OCI-LY3 (cell line): ENCODE measurements at regions not wholly inside any gene's neighbourhood (a gene's known extent, or its start where the extent isn't known, plus 50 kb on each side); places are given as distances from the start of the nearest gene placed in this dataset.
"Not testable (repeated sequence)": the region's sequence is repeated elsewhere in the genome, so short reads cannot be mapped to it uniquely, and the experiment has no call there.

Experiments used
- H2AFZ ChIP-seq: fragments of 200-600, 300-600 bp; shearing (Covaris generic); 2 replicates; pipeline ENCODE4 v1.6.0; 2014; ENCODE audit warnings: antibody characterized with exemption, low read depth, low read length
- H3K27ac ChIP-seq: fragments of 200-600, 300-600 bp; sonication (generic); 2 replicates; pipeline ENCODE4 v1.5.1; 2014; ENCODE audit warnings: mild to moderate bottlenecking, low read length, moderate library complexity, mixed read lengths
- H3K27me3 ChIP-seq: fragments of 200-600, 300-600 bp; sonication (generic); 2 replicates; pipeline ENCODE4 v1.6.1; 2014; ENCODE audit warnings: low read depth, low read length, mixed read lengths
- H3K36me3 ChIP-seq: fragments of 200-600, 300-600 bp; sonication (generic); replicated peaks from 2 replicates; pipeline ENCODE3; 2014; ENCODE audit warnings: low read depth, low read length, mixed read lengths
- H3K4me1 ChIP-seq: fragments of 300-600, 200-600 bp; sonication (generic); 2 replicates; pipeline ENCODE4 v1.6.1; 2014; ENCODE audit warnings: low read length, mixed read lengths
- H3K4me2 ChIP-seq: fragments of 200-600, 300-600 bp; sonication (generic); 2 replicates; pipeline ENCODE4 v1.6.1; 2014; ENCODE audit warnings: low read length, mixed read lengths
- H3K4me3 ChIP-seq: fragments of 300-600, 200-600 bp; sonication (generic); 2 replicates; pipeline ENCODE4 v1.5.1; 2014; ENCODE audit warnings: antibody characterized with exemption, mild to moderate bottlenecking, low read length, moderate library complexity
- H3K79me2 ChIP-seq: fragments of 300-600, 200-600 bp; shearing (Covaris generic); 2 replicates; pipeline ENCODE4 v1.6.1; 2014; ENCODE audit warnings: mild to moderate bottlenecking, low read length, mixed read lengths
- H3K9ac ChIP-seq: fragments of 300-600, 200-600 bp; shearing (Covaris generic); 2 replicates; pipeline ENCODE4 v1.6.0; 2014; ENCODE audit warnings: mild to moderate bottlenecking, low read length, moderate library complexity
- H3K9me3 ChIP-seq: fragments of 200-600, 300-600 bp; shearing (Covaris generic); 2 replicates; pipeline ENCODE4 v1.6.1; 2014; ENCODE audit warnings: low read length, mixed read lengths; ENCODE audit not compliant: insufficient read depth
- H4K20me1 ChIP-seq: fragments of 200-600, 300-600 bp; sonication (generic); 2 replicates; pipeline ENCODE4 v1.6.1; 2016; ENCODE audit warnings: low read length, mixed read lengths; ENCODE audit not compliant: insufficient read depth
- EZH2phosphoT487 ChIP-seq: fragments of 200-600 bp; shearing (Covaris generic); IDR thresholded peaks from 2 replicates; pipeline ENCODE4 v1.6.1; 2018; ENCODE audit warnings: antibody characterized with exemption, mixed run types, low read depth
- TF ChIP-seq, protein P1 (sequence below): fragments of 200-600, 300-600 bp; sonication (generic); IDR thresholded peaks from 2 replicates; pipeline ENCODE4 v1.5.1; 2014; ENCODE audit warnings: antibody characterized with exemption, low read length, low read depth

DNA sequence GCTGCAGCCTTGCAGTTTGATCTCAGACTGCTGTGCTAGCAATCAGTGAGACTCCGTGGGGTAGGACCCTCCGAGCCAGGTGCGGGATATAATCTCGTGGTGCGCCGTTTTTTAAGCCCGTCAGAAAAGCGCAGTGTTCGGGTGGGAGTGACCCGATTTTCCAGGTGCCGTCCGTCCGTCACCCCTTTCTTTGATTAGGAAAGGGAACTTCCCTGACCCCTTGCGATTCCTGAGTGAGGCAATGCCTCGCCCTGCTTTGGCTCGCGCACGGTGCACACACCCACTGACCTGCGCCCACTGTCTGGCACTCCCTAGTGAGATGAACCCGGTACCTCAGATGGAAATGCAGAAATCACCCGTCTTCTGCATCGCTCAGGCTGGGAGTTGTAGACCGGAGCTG is 203.2 kb downstream of the SNCAIP start:
- H3K27me3 ChIP-seq, H3K9me3 ChIP-seq, H4K20me1 ChIP-seq, H3K4me1 ChIP-seq, H3K79me2 ChIP-seq, H3K4me2 ChIP-seq, H3K9ac ChIP-seq, H2AFZ ChIP-seq, H3K27ac ChIP-seq, H3K36me3 ChIP-seq, H3K4me3 ChIP-seq: not testable (repeated sequence)

DNA sequence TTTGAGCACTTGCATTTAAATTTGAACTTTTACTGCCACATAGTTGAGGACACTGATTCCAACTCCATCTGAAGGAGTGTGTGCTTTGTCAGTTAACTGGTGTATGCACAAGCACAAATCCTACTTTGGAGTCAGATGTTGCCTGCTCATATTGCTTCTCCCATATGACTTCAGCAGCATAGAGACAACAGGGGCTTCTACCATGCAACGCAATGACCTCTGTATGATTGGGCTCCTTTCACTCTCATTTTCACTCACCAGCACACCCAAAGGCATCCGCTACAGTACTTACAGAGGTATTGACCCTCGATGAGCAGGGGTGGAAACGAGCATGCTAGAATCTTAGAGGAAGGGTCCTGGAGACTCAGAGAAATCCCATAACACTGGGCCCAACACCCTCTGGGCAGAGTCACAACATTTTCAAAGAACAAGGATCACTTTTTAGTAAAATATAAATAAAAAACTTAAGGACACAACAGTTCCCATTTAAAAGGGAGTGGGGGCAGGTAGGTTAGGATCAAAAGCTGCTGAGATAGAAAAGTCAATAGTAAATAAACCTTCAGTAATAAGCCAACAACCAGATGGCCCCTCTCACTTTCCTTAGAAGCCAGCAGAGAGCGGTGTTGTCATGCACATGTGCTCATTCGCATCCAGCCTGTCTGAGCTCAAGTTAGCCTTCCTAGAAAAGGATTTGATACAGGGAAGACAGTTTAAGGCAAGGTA is 203.8 kb downstream of the SNCAIP start:
- Histone ChIP-seq H3K9me3 (no peaks in the 10 kb centered on the region), H2AFZ (no peak overlapping the region), H4K20me1 (no peaks in the 10 kb centered on the region), H3K27ac (no peak overlapping the region), H3K27me3 (no peaks in the 10 kb centered on the region), H3K36me3 (no peaks in the 10 kb centered on the region), H3K4me1 (no peaks in the 10 kb centered on the region), H3K4me3 (no peak overlapping the region), H3K9ac (no peak overlapping the region), H3K79me2 (no peaks in the 10 kb centered on the region), H3K4me2 (no peak overlapping the region)
- TF ChIP-seq EZH2phosphoT487, result no peak
- TF ChIP-seq, protein P1, sequence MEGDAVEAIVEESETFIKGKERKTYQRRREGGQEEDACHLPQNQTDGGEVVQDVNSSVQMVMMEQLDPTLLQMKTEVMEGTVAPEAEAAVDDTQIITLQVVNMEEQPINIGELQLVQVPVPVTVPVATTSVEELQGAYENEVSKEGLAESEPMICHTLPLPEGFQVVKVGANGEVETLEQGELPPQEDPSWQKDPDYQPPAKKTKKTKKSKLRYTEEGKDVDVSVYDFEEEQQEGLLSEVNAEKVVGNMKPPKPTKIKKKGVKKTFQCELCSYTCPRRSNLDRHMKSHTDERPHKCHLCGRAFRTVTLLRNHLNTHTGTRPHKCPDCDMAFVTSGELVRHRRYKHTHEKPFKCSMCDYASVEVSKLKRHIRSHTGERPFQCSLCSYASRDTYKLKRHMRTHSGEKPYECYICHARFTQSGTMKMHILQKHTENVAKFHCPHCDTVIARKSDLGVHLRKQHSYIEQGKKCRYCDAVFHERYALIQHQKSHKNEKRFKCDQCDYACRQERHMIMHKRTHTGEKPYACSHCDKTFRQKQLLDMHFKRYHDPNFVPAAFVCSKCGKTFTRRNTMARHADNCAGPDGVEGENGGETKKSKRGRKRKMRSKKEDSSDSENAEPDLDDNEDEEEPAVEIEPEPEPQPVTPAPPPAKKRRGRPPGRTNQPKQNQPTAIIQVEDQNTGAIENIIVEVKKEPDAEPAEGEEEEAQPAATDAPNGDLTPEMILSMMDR, result peak; percentile 79

DNA sequence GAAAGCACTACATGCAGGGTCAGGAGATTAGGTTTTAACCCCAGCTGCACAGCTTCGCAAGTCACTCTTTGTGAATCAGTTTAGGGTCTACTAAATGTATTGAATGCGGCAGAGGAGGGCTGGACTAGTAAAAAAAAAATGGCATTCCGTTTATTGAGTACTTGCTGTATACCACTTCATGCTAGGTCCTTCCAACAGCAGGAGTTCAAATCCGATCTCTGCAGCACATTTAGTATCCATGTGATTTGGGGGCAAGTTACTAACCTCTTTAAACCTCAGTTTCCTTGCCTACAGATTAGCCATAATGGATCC is 204.4 kb downstream of the SNCAIP start:
- no peaks in the 10 kb centered on the region for H3K79me2 ChIP-seq
- no peak overlapping the region for H3K4me3 ChIP-seq
- H3K4me1 ChIP-seq, result no peaks in the 10 kb centered on the region
- H4K20me1 ChIP-seq, result no peaks in the 10 kb centered on the region
- H2AFZ ChIP-seq, result no peak overlapping the region
- H3K27ac ChIP-seq, result no peak overlapping the region
- no peaks in the 10 kb centered on the region for H3K36me3 ChIP-seq
- TF ChIP-seq, protein P1, result no peak
- no peak for TF ChIP-seq EZH2phosphoT487
- no peaks in the 10 kb centered on the region for H3K27me3 ChIP-seq
- no peak overlapping the region for H3K9ac ChIP-seq
- H3K9me3 ChIP-seq, result no peaks in the 10 kb centered on the region
- no peak overlapping the region for H3K4me2 ChIP-seq

DNA sequence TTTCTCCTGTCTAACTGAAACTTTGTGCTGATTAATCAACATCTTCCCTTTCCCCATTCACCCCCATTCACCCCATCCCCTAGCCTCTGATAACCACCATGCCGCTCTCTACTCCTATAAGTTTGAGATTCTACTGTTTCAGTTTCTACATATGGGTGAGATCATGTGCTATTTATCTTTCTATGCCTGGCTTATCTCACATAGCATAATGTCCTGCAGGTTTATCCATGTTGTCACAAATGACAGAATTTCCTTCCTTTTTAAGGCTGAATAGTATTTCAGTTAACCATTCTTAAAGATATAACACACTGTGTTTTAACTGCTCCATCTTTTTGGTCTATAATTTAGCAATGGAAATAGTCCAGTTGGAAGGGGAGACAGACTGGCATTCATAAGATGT is 205.1 kb downstream of the SNCAIP start:
- TF ChIP-seq, protein P1, result no peak
- no peak for TF ChIP-seq EZH2phosphoT487
- Histone ChIP-seq H2AFZ (no peak overlapping the region), H4K20me1 (no peaks in the 10 kb centered on the region), H3K9me3 (no peaks in the 10 kb centered on the region), H3K36me3 (no peaks in the 10 kb centered on the region), H3K9ac (no peak overlapping the region), H3K27me3 (no peaks in the 10 kb centered on the region), H3K4me3 (no peak overlapping the region), H3K4me2 (no peak overlapping the region), H3K79me2 (no peaks in the 10 kb centered on the region), H3K4me1 (no peaks in the 10 kb centered on the region), H3K27ac (no peak overlapping the region)
